ENCODE measurements at regions not wholly inside any gene's neighbourhood (a gene's known extent, or its start where the extent isn't known, plus 50 kb on each side); places are given as distances from the start of the nearest gene placed in this dataset.
"Not testable (repeated sequence)": the region's sequence is repeated elsewhere in the genome, so short reads cannot be mapped to it uniquely, and the experiment has no call there.

GRCh38 chrX:47776292-47777006 is 60.3 kb upstream of the ZNF81 start:
- no peak for DNase-seq

GRCh38 chrX:47772764-47773163 is 63.9 kb upstream of the ZNF81 start:
- DNase-seq = no peak

GRCh38 chrX:47771473-47771872 is 65.2 kb upstream of the ZNF81 start:
- DNase-seq = no peak

GRCh38 chrX:47762826-47763225 is 73.9 kb upstream of the ZNF81 start:
- not testable (repeated sequence) for DNase-seq

GRCh38 chrX:47752685-47753084 is 84.0 kb upstream of the ZNF81 start:
- DNase-seq = no peak

GRCh38 chrX:47751670-47752069 is 85.0 kb upstream of the ZNF81 start:
- DNase-seq = peak; percentile 34 to 37

- no peak for DNase-seq
Measured at GRCh38 chrX:47749185-47749967, 87.3 kb upstream of the ZNF81 start.

- no peak for DNase-seq
Measured at GRCh38 chrX:47748576-47748975, 88.1 kb upstream of the ZNF81 start.

GRCh38 chrX:47746446-47746845 is 87.5 kb upstream of the UXT start:
- no peak for DNase-seq

- no peak for DNase-seq
Measured at GRCh38 chrX:47745416-47745815, 86.4 kb upstream of the UXT start.

- no peak for DNase-seq
Measured at GRCh38 chrX:47743504-47743903, 84.5 kb upstream of the UXT start.

- DNase-seq = not testable (repeated sequence)
Measured at GRCh38 chrX:47738870-47739269, 79.9 kb upstream of the UXT start.

GRCh38 chrX:47723689-47724088 is 64.7 kb upstream of the UXT start:
- peak; percentile 31 to 38 for DNase-seq

GRCh38 chrX:47723083-47723482 is 64.1 kb upstream of the UXT start:
- DNase-seq = no peak

- no peak for DNase-seq
Measured at GRCh38 chrX:47722260-47722659, 63.3 kb upstream of the UXT start.

GRCh38 chrX:47715078-47715477 is 56.1 kb upstream of the UXT start:
- not testable (repeated sequence) for DNase-seq

- not testable (repeated sequence) for DNase-seq
Measured at GRCh38 chrX:47712675-47713074, 53.7 kb upstream of the UXT start.

- DNase-seq = no peak
Measured at GRCh38 chrX:47710252-47710651, 51.3 kb upstream of the UXT start.
